Tibial nerve (tissue), 4 donors: ENCODE measurements at regions not wholly inside any gene's neighbourhood (a gene's known extent, or its start where the extent isn't known, plus 50 kb on each side); places are given as distances from the start of the nearest gene placed in this dataset.

ENCODE experiments used
- DNase-seq, 2 donors: peaks; one replicate each; pipeline ENCODE4 v3.0.0-alpha.2; 2019; ENCODE audit warnings: low spot score in 2 of 2
- H3K27ac ChIP-seq, 4 donors: fragments of 200-600 bp; sonication (generic) in 3 of 4; one replicate each; pipeline ENCODE4 v1.5.1; 2017 to 2019; ENCODE audit warnings: mild to moderate bottlenecking in 1 of 4
- H3K27me3 ChIP-seq, 2 donors: fragments of 200-600 bp; sonication (generic) in 1 of 2; one replicate each; pipeline versions ENCODE4 v1.5.1 to v1.6.0; 2017 to 2019
- H3K36me3 ChIP-seq, 3 donors: fragments of 200-600 bp; sonication (generic); one replicate each; pipeline ENCODE4 v1.5.1; 2018 to 2019
- H3K4me1 ChIP-seq, 4 donors: fragments of 200-600 bp; sonication (generic) in 3 of 4; one replicate each; pipeline ENCODE4 v1.5.1; 2017 to 2019
- H3K4me3 ChIP-seq, 4 donors: fragments of 200-600 bp; sonication (generic) in 3 of 4; one replicate each; pipeline ENCODE4 v1.5.1; 2017 to 2019; ENCODE audit warnings: mild to moderate bottlenecking in 1 of 4, moderate library complexity in 1 of 4
- H3K9me3 ChIP-seq, 4 donors: fragments of 200-600 bp; sonication (generic) in 3 of 4; one replicate each; pipeline ENCODE4 v1.5.1; 2017 to 2019
- CTCF ChIP-seq, 5 experiments: fragments of 200-600 bp in 3 of 5; fragments of 450-650 bp in 2 of 5; sonication (generic) in 3 of 5; IDR thresholded peaks; one replicate each; pipeline ENCODE4 v1.5.1; 2016 to 2019; ENCODE audit warnings: antibody characterized with exemption in 5 of 5, mild to moderate bottlenecking in 3 of 5, moderate library complexity in 2 of 5
- EP300 ChIP-seq, 2 donors: sonication (generic); formaldehyde crosslinking; IDR thresholded peaks; one replicate each; pipeline ENCODE4 v1.6.1; 2017; ENCODE audit warnings: antibody characterized with exemption in 2 of 2, mild to moderate bottlenecking in 1 of 2
- POLR2A ChIP-seq, 2 donors: fragments of 450-650 bp; IDR thresholded peaks; one replicate each; pipeline ENCODE4 v1.6.1; 2017; ENCODE audit warnings: antibody characterized with exemption in 2 of 2, mild to moderate bottlenecking in 2 of 2, moderate library complexity in 2 of 2
- WGBS, 2 donors: methylation state at CpG; one replicate each; pipeline ENCODE4 v1.1.5; 2018; 5-methylcytosine and 5-hydroxymethylcytosine counted together

GRCh38 chr9:120236596-120236995 lies 343.4 kb downstream of the CDK5RAP2 start:
- Histone ChIP-seq H3K27me3 (no peaks in the 10 kb centered on the region), H3K36me3 (no peaks in the 10 kb centered on the region), H3K9me3 (no peaks in the 10 kb centered on the region), H3K4me3 (no peak overlapping the region), H3K4me1 (no peaks in the 10 kb centered on the region), H3K27ac (no peak overlapping the region)
- 82 to 88% methylated on average over 1 of the region's 1 CpG for WGBS, 2 donors
- DNase-seq: no peak
- TF ChIP-seq EP300 (IDR thresholded peaks at IDR 0.05) (no peak), POLR2A (IDR thresholded peaks at IDR 0.05) (no peak), CTCF (IDR thresholded peaks at IDR 0.05) (no peak)

- H3K9me3 ChIP-seq: no peaks in the 10 kb centered on the region
- DNase-seq: no peak
- H3K4me3 ChIP-seq: no peak overlapping the region
- WGBS, 2 donors: 62 to 68% methylated on average over 2 of the region's 2 CpGs
- H3K36me3 ChIP-seq: no peaks in the 10 kb centered on the region
- TF ChIP-seq POLR2A (IDR thresholded peaks at IDR 0.05) (no peak), EP300 (IDR thresholded peaks at IDR 0.05) (no peak)
- H3K27me3 ChIP-seq: no peaks in the 10 kb centered on the region
- H3K4me1 ChIP-seq: no peaks in the 10 kb centered on the region
- no peak overlapping the region for H3K27ac ChIP-seq
Observed at GRCh38 chr9:120235081-120235480, 344.9 kb downstream of the CDK5RAP2 start.

GRCh38 chr9:120230227-120230626 lies 349.7 kb downstream of the CDK5RAP2 start:
- 77 to 81% methylated on average over 2 of the region's 2 CpGs for WGBS, 2 donors

GRCh38 chr9:120221844-120222243 lies 358.1 kb downstream of the CDK5RAP2 start:
- no peaks in the 10 kb centered on the region for H3K36me3 ChIP-seq
- TF ChIP-seq CTCF (IDR thresholded peaks at IDR 0.05) (no peak), EP300 (IDR thresholded peaks at IDR 0.05) (no peak)
- DNase-seq: no peak
- WGBS, 2 donors: 34 to 41% methylated on average over 3 of the region's 3 CpGs
- H3K4me1 ChIP-seq: no peaks in the 10 kb centered on the region
- H3K27ac ChIP-seq: no peak overlapping the region
- H3K27me3 ChIP-seq: no peaks in the 10 kb centered on the region
- H3K4me3 ChIP-seq: no peak overlapping the region
- peaks cover 0 to under 1% (median 0%) of the 10 kb centered on the region in 4 donors for H3K9me3 ChIP-seq

More at GRCh38 chr9:120230227-120230626, 349.7 kb downstream of the CDK5RAP2 start:
- DNase-seq: no peak
- H3K27me3 ChIP-seq: no peaks in the 10 kb centered on the region
- H3K4me3 ChIP-seq: no peak overlapping the region
- no peaks in the 10 kb centered on the region for H3K4me1 ChIP-seq
- no peak for TF ChIP-seq CTCF (IDR thresholded peaks at IDR 0.05)
- TF ChIP-seq POLR2A (IDR thresholded peaks at IDR 0.05): no peak
- TF ChIP-seq EP300 (IDR thresholded peaks at IDR 0.05): no peak
- no peak overlapping the region for H3K27ac ChIP-seq
- H3K36me3 ChIP-seq: no peaks in the 10 kb centered on the region
- H3K9me3 ChIP-seq: peaks cover 0 to 11% (median 0%) of the 10 kb centered on the region in 4 donors

- Histone ChIP-seq H3K4me3 (no peak overlapping the region), H3K4me1 (no peaks in the 10 kb centered on the region), H3K9me3 (peaks cover 0 to 6% (median 0%) of the 10 kb centered on the region in 4 donors), H3K27ac (no peak overlapping the region), H3K27me3 (no peaks in the 10 kb centered on the region), H3K36me3 (no peaks in the 10 kb centered on the region)
- TF ChIP-seq EP300 (IDR thresholded peaks at IDR 0.05) (no peak), POLR2A (IDR thresholded peaks at IDR 0.05) (no peak), CTCF (IDR thresholded peaks at IDR 0.05) (no peak)
- 76 to 80% methylated on average over 11 of the region's 11 CpGs for WGBS, 2 donors
- DNase-seq: no peak
Observed at GRCh38 chr9:120214332-120214731, 365.6 kb downstream of the CDK5RAP2 start.

- 65 to 70% methylated on average over 5 of the region's 5 CpGs for WGBS, 2 donors
- Histone ChIP-seq H3K36me3 (no peaks in the 10 kb centered on the region), H3K4me3 (no peak overlapping the region), H3K27ac (no peak overlapping the region), H3K9me3 (peaks cover 0 to 6% (median 0%) of the 10 kb centered on the region in 4 donors), H3K4me1 (no peaks in the 10 kb centered on the region), H3K27me3 (no peaks in the 10 kb centered on the region)
- no peak for DNase-seq
- TF ChIP-seq EP300 (IDR thresholded peaks at IDR 0.05): no peak
Observed at GRCh38 chr9:120212853-120213200, 367.1 kb downstream of the CDK5RAP2 start.
